ENCODE measurements at regions not wholly inside any gene's neighbourhood (a gene's known extent, or its start where the extent isn't known, plus 50 kb on each side); places are given as distances from the start of the nearest gene placed in this dataset.

GRCh38 chr5:5675511-5675910 lies 253.0 kb downstream of the ICE1 start:
- Histone ChIP-seq H2BK15ac (ENCODE audit: low read length) (no peak overlapping the region), H4K91ac (replicated peaks; ENCODE audit: insufficient read length, low read length) (no peak overlapping the region), H3K4me3 (ENCODE audit: extremely low read depth in 1 of 4, insufficient read depth in 2 of 4, low read depth in 3 of 4, low read length in 4 of 4) (no peak overlapping the region), H2BK120ac (replicated peaks; ENCODE audit: low read depth, low read length) (no peak overlapping the region), H4K5ac (ENCODE audit: insufficient read length, low read depth, low read length) (no peak overlapping the region), H2BK20ac (ENCODE audit: low read length) (no peak overlapping the region), H2BK12ac (ENCODE audit: low read depth, low read length) (no peak overlapping the region), H3K56ac (replicated peaks; ENCODE audit: insufficient read length, low read depth, low read length) (no peak overlapping the region), H3K9ac (replicated peaks in 1 of 4; ENCODE audit: extremely low read depth in 1 of 4, low read depth in 3 of 4, low read length in 3 of 4) (no peak overlapping the region), H4K20me1 (replicated peaks in 1 of 2; ENCODE audit: control insufficient read depth in 1 of 2, insufficient read depth in 2 of 2, low read length in 2 of 2) (no peaks in the 10 kb centered on the region), H3K4me2 (ENCODE audit: insufficient read depth in 1 of 2, low read depth in 2 of 2, low read length in 2 of 2) (no peak overlapping the region), H3K4ac (replicated peaks; ENCODE audit: insufficient read length, low read depth, low read length) (no peak overlapping the region), H2AFZ (ENCODE audit: low read length) (no peak overlapping the region), H3K18ac (ENCODE audit: extremely low read depth, low read length) (no peak overlapping the region), H3K27ac (ENCODE audit: low read depth, low read length) (no peak overlapping the region), H3K23ac (ENCODE audit: insufficient read length) (no peak overlapping the region), H2BK5ac (ENCODE audit: low read depth, low read length) (no peak overlapping the region), H3K4me1 (replicated peaks in 1 of 4; ENCODE audit: control insufficient read depth in 3 of 4, insufficient read depth in 4 of 4, low read length in 3 of 4) (peaks cover 2 to 8% (median 7%) of the 10 kb centered on the region in 4 experiments; a peak in 5 of 7 replicates), H3K14ac (ENCODE audit: insufficient read length) (no peak overlapping the region), H3K36me3 (ENCODE audit: control insufficient read depth in 2 of 4, insufficient read depth in 4 of 4, low read length in 3 of 4) (no peaks in the 10 kb centered on the region), H3K23me2 (ENCODE audit: low read depth, low read length) (no peaks in the 10 kb centered on the region), H3K27me3 (replicated peaks in 1 of 4; ENCODE audit: control insufficient read depth in 3 of 4, extremely low read depth in 1 of 4, insufficient read depth in 3 of 4, low read length in 3 of 4) (no peaks in the 10 kb centered on the region), H3K79me2 (ENCODE audit: control insufficient read depth in 1 of 2, insufficient read depth in 2 of 2, low read length in 2 of 2) (peaks cover 0 to 5% of the 10 kb centered on the region in 2 experiments; a peak in 2 of 4 replicates), H3K9me3 (ENCODE audit: insufficient read depth in 2 of 2, low read depth in 1 of 2, low read length in 1 of 2) (no peaks in the 10 kb centered on the region; a peak in 1 of 4 replicates), H3K79me1 (ENCODE audit: low read depth, low read length) (no peaks in the 10 kb centered on the region), H2AK5ac (ENCODE audit: low read depth, low read length) (no peak overlapping the region), H4K8ac (ENCODE audit: extremely low read depth, insufficient read depth, low read length) (no peak overlapping the region)
- POLR2A ChIA-PET (ENCODE audit: partially characterized antibody), result no interaction called here
- CTCF ChIA-PET (ENCODE audit: partially characterized antibody), result interaction anchor here (1.0 to 1.5 kb wide), 2 partner anchors 11 to 24 kb away, joined by 4 read pairs; no protein-coding TSS in a partner anchor
- FAIRE-seq (no peak), DNase-seq (ENCODE audit: low read depth in 1 of 2, low spot score in 2 of 2) (no peak)
- WGBS, 2 experiments (ENCODE audit: extremely low coverage in 1 of 2, insufficient coverage in 1 of 2, insufficient read length in 1 of 2, insufficient replicate concordance in 2 of 2, low coverage in 1 of 2, low lambda C conversion rate in 2 of 2, missing lambda C conversion rate in 1 of 2), result 100% methylated on average over 1 of the region's 1 CpG; no CpG with 5 or more reads in 1 of the 2 experiments
- no peak for TF ChIP-seq ZNF274 (IDR thresholded peaks at IDR 0.05; ENCODE audit: borderline replicate concordance, extremely low read depth, low read length)
- no peak for TF ChIP-seq ASH2L (IDR thresholded peaks at IDR 0.05; ENCODE audit: low read length)

All from H1 (cell line).